PFSK-1 (cell line): ENCODE measurements at regions not wholly inside any gene's neighbourhood (a gene's known extent, or its start where the extent isn't known, plus 50 kb on each side); places are given as distances from the start of the nearest gene placed in this dataset.

Source experiments
- POLR2AphosphoS5 ChIP-seq: IDR thresholded peaks from 2 replicates; pipeline ENCODE4 v1.6.1; 2012; ENCODE audit warnings: low read depth, mild to moderate bottlenecking, control low read depth, low read length, moderate library complexity
- TAF1 ChIP-seq: IDR thresholded peaks from 2 replicates; pipeline ENCODE4 v1.6.1; 2012; ENCODE audit warnings: low read length, control low read depth, borderline replicate concordance; ENCODE audit not compliant: insufficient read depth

GRCh38 chr2:183666031-183666430 lies 541.8 kb downstream of the NUP35 start:
- TF ChIP-seq POLR2AphosphoS5, result no peak
- no peak for TF ChIP-seq TAF1
